ENCODE measurements at regions not wholly inside any gene's neighbourhood (a gene's known extent, or its start where the extent isn't known, plus 50 kb on each side); places are given as distances from the start of the nearest gene placed in this dataset.

GRCh38 chr2:64196963-64197362 is 52.7 kb upstream of the PELI1 start:
- no peak for DNase-seq (ENCODE audit: low spot score)

- no peak for DNase-seq (ENCODE audit: low spot score)
Measured at GRCh38 chr2:64201151-64201550, 56.9 kb upstream of the PELI1 start.

- no peak for DNase-seq (ENCODE audit: low spot score)
Measured at GRCh38 chr2:64202206-64202845, 58.1 kb upstream of the PELI1 start.

GRCh38 chr2:64203131-64203857 is 59.1 kb upstream of the PELI1 start:
- DNase-seq (ENCODE audit: low spot score) = no peak

- peak; percentile 45 for DNase-seq (ENCODE audit: low spot score)
Measured at GRCh38 chr2:64203858-64204632, 59.8 kb upstream of the PELI1 start.

GRCh38 chr2:64204703-64205102 is 60.5 kb upstream of the PELI1 start:
- no peak for DNase-seq (ENCODE audit: low spot score)

GRCh38 chr2:64205415-64205814 is 61.2 kb upstream of the PELI1 start:
- no peak for DNase-seq (ENCODE audit: low spot score)

- no peak for DNase-seq (ENCODE audit: low spot score)
Measured at GRCh38 chr2:64207573-64207972, 63.4 kb upstream of the PELI1 start.

GRCh38 chr2:64210816-64211215 is 66.6 kb upstream of the PELI1 start:
- no peak for DNase-seq (ENCODE audit: low spot score)

- no peak for DNase-seq (ENCODE audit: low spot score)
Measured at GRCh38 chr2:64211276-64211921, 67.2 kb upstream of the PELI1 start.

GRCh38 chr2:64212346-64212745 is 68.1 kb upstream of the PELI1 start:
- peak; percentile 48 for DNase-seq (ENCODE audit: low spot score)

GRCh38 chr2:64212801-64213321 is 68.6 kb upstream of the PELI1 start:
- DNase-seq (ENCODE audit: low spot score) = no peak

- no peak for DNase-seq (ENCODE audit: low spot score)
Measured at GRCh38 chr2:64213532-64214275, 69.5 kb upstream of the PELI1 start.

- DNase-seq (ENCODE audit: low spot score) = peak; percentile 54
Measured at GRCh38 chr2:64214281-64215115, 70.3 kb upstream of the PELI1 start.

- no peak for DNase-seq (ENCODE audit: low spot score)
Measured at GRCh38 chr2:64217198-64217869, 73.1 kb upstream of the PELI1 start.

- no peak for DNase-seq (ENCODE audit: low spot score)
Measured at GRCh38 chr2:64218137-64218802, 74.0 kb upstream of the PELI1 start.

GRCh38 chr2:64219149-64219548 is 74.9 kb upstream of the PELI1 start:
- DNase-seq (ENCODE audit: low spot score) = no peak

- DNase-seq (ENCODE audit: low spot score) = no peak
Measured at GRCh38 chr2:64220265-64220664, 76.0 kb upstream of the PELI1 start.

- no peak for DNase-seq (ENCODE audit: low spot score)
Measured at GRCh38 chr2:64220894-64221617, 76.8 kb upstream of the PELI1 start.
